PFSK-1 (cell line): ENCODE measurements at regions not wholly inside any gene's neighbourhood (a gene's known extent, or its start where the extent isn't known, plus 50 kb on each side); places are given as distances from the start of the nearest gene placed in this dataset.

Source experiments
- POLR2AphosphoS5 ChIP-seq: IDR thresholded peaks from 2 replicates; pipeline ENCODE4 v1.6.1; 2012; ENCODE audit warnings: low read depth, mild to moderate bottlenecking, control low read depth, low read length, moderate library complexity
- TAF1 ChIP-seq: IDR thresholded peaks from 2 replicates; pipeline ENCODE4 v1.6.1; 2012; ENCODE audit warnings: low read length, control low read depth, borderline replicate concordance; ENCODE audit not compliant: insufficient read depth

DNA sequence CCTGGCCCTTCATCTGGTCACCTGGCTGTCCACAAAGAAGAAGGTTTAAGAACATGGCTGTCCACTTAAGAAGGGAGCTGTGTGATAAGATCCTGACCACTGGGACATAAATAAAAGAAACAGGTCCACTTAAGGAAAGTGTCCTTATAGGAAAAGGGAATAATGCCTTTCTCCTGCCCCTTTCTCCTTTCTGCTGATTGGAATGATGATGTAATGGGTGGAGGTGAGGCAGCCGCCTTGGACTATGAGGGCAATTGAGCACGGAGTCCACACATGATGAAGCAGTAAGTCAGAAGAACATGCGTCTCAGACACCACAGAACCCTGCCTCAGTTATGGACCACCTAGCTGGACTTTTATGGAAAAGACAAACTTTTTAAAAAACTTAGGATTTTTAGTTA lies 401.1 kb downstream of the SHANK2 start:
- no peak for TF ChIP-seq TAF1
- no peak for TF ChIP-seq POLR2AphosphoS5
